HCT116 (cell line): ENCODE measurements at regions not wholly inside any gene's neighbourhood (a gene's known extent, or its start where the extent isn't known, plus 50 kb on each side); places are given as distances from the start of the nearest gene placed in this dataset.

Experiments used
- ATAC-seq: fragments of 200-7000 bp; cut with Tn5 transposase; 2 replicates; pipeline ENCODE4 v1.9.1; 2020; ENCODE audit warnings: mild to moderate bottlenecking, moderate library complexity
- BruUV-seq: library from RNA; stranded (reverse); fragments of 400-500 nt; replicated peaks from 2 replicates; lab custom pipeline; 2021; lab: Mats Ljungman, UMichigan
- CTCF ChIA-PET: fragments of 300-600 bp; sonication (Branson Sonifier 250); formaldehyde crosslinking; loops from one replicate; lab custom pipeline; 2021; ENCODE audit warnings: antibody characterized with exemption; lab: Charles Lee
- POLR2A ChIA-PET: fragments of 300-600, 350-600 bp; sonication (Branson Sonifier 250); formaldehyde crosslinking; loops from one replicate; lab custom pipeline; 2021; ENCODE audit warnings: antibody characterized with exemption; lab: Charles Lee
- RAD21 ChIA-PET, 2 experiments: fragments of 300-600 bp; sonication (Branson Sonifier 250); formaldehyde crosslinking; loops; one replicate each; lab custom pipeline; 2023; ENCODE audit warnings: low total read pairs in 2 of 2; ENCODE audit not compliant: uncharacterized antibody in 2 of 2, unreplicated experiment in 2 of 2, low non-redundant PET in 1 of 2; lab: Charles Lee
- DNase-seq: peaks from one replicate; pipeline ENCODE4 v3.0.0-alpha.2; 2010; ENCODE audit warnings: low read depth, low spot score
- H2AFZ ChIP-seq: fragments of 200-600 bp; shearing (Covaris generic), sonication (generic); 2 replicates; pipeline ENCODE4 v1.6.1; 2017; ENCODE audit warnings: low read depth, mixed run types, mixed read lengths, antibody characterized with exemption, low read length; ENCODE audit not compliant: poor library complexity, severe bottlenecking
- H3K27ac ChIP-seq: 2 replicates; pipeline ENCODE4 v1.5.1; 2012; ENCODE audit warnings: low read depth, low read length
- H3K27me3 ChIP-seq: fragments of 200-600 bp; sonication (generic); 2 replicates; pipeline ENCODE4 v1.6.1; 2016; ENCODE audit warnings: mixed run types, low read length, mixed read lengths; ENCODE audit not compliant: insufficient read depth
- H3K36me3 ChIP-seq, 2 experiments: fragments of 200-500 bp in 1 of 2; fragments of 200-600 bp in 1 of 2; sonication (Bioruptor generic) in 1 of 2; sonication (generic) in 1 of 2; 2 replicates each; pipeline versions ENCODE4 v1.5.1 to v1.6.1; 2014 to 2016; ENCODE audit warnings: low read length in 2 of 2, inconsistent platforms in 1 of 2, mixed read lengths in 1 of 2, mixed run types in 1 of 2; ENCODE audit not compliant: insufficient read depth in 2 of 2, control insufficient read depth in 1 of 2
- H3K4me1 ChIP-seq, 2 experiments: fragments of 200-600 bp in 1 of 2; sonication (generic) in 1 of 2; 2 replicates each; pipeline versions ENCODE4 v1.5.1 to v1.6.1; 2012 to 2017; ENCODE audit warnings: low read length in 2 of 2, inconsistent platforms in 1 of 2, mild to moderate bottlenecking in 1 of 2, mixed read lengths in 1 of 2, mixed run types in 1 of 2, moderate library complexity in 1 of 2; ENCODE audit not compliant: insufficient read depth in 2 of 2, control insufficient read depth in 1 of 2
- H3K4me2 ChIP-seq: fragments of 200-600 bp; sonication (generic); 2 replicates; pipeline ENCODE4 v1.6.1; 2017; ENCODE audit warnings: mixed run types, low read length, mixed read lengths
- H3K4me3 ChIP-seq, 2 experiments: fragments of 200-600 bp in 1 of 2; sonication (generic) in 1 of 2; replicated peaks in 1 of 2; 2 replicates each; pipeline ENCODE4 v1.5.1; 2011 to 2016; ENCODE audit warnings: low read length in 2 of 2, control low read depth in 1 of 2, low read depth in 1 of 2, mild to moderate bottlenecking in 1 of 2, mixed read lengths in 1 of 2, mixed run types in 1 of 2
- H3K79me2 ChIP-seq: fragments of 200-600 bp; sonication (generic); 2 replicates; pipeline ENCODE4 v1.6.1; 2017; ENCODE audit warnings: mild to moderate bottlenecking, mixed run types, low read length, moderate library complexity, mixed read lengths; ENCODE audit not compliant: insufficient read depth
- H3K9ac ChIP-seq: fragments of 200-600 bp; sonication (generic); 2 replicates; pipeline ENCODE4 v1.6.1; 2016; ENCODE audit warnings: low read length, mixed read lengths
- H3K9me2 ChIP-seq: fragments of 200-600 bp; sonication (generic), shearing (Covaris generic); 2 replicates; pipeline ENCODE4 v1.6.1; 2017; ENCODE audit warnings: mixed run types, mild to moderate bottlenecking, moderate library complexity; ENCODE audit not compliant: insufficient read depth
- H3K9me3 ChIP-seq, 2 experiments: fragments of 200-500 bp in 1 of 2; fragments of 200-600 bp in 1 of 2; sonication (Bioruptor generic) in 1 of 2; sonication (generic) in 1 of 2; 2 replicates each; pipeline ENCODE4 v1.6.1; 2014 to 2017; ENCODE audit warnings: low read length in 2 of 2, mixed read lengths in 2 of 2, inconsistent platforms in 1 of 2, low read depth in 1 of 2, mild to moderate bottlenecking in 1 of 2, mixed run types in 1 of 2, moderate library complexity in 1 of 2; ENCODE audit not compliant: control insufficient read depth in 1 of 2, insufficient read depth in 1 of 2
- H4K20me1 ChIP-seq: fragments of 200-600 bp; sonication (generic), shearing (Covaris generic); 2 replicates; pipeline ENCODE4 v1.6.1; 2017; ENCODE audit warnings: mixed run types, mild to moderate bottlenecking, moderate library complexity; ENCODE audit not compliant: insufficient read depth
- CBX3 ChIP-seq: IDR thresholded peaks from 2 replicates; pipeline ENCODE4 v1.6.1; 2012; ENCODE audit warnings: low read depth
- ELF1 ChIP-seq: IDR thresholded peaks from 2 replicates; pipeline ENCODE4 v1.6.1; 2012; ENCODE audit warnings: low read depth, borderline replicate concordance
- SIN3A ChIP-seq: IDR thresholded peaks from 2 replicates; pipeline ENCODE4 v1.6.1; 2012; ENCODE audit warnings: low read depth
- SP1 ChIP-seq: IDR thresholded peaks from 2 replicates; pipeline ENCODE4 v1.6.1; 2012; ENCODE audit warnings: low read depth
- YY1 ChIP-seq: IDR thresholded peaks from 2 replicates; pipeline ENCODE4 v1.6.1; 2011; ENCODE audit warnings: low read length, low read depth, moderate library complexity, mild to moderate bottlenecking; ENCODE audit not compliant: insufficient replicate concordance; ENCODE audit errors: extremely low read depth
- ZNF274 ChIP-seq: fragments of 200-500 bp; sonication (Bioruptor generic); IDR thresholded peaks from 2 replicates; pipeline ENCODE4 v1.6.1; 2014; ENCODE audit warnings: mild to moderate bottlenecking, low read depth, low read length, inconsistent platforms
- intact Hi-C: fragments of 100-400 bp; cut with micrococcal nuclease; formaldehyde crosslinking; loops from 2 replicates; pipeline ENCODE4 v1.10.0; 2022
- TF ChIP-seq, protein P1 (sequence below): IDR thresholded peaks from 2 replicates; pipeline ENCODE4 v1.6.1; 2011; ENCODE audit warnings: mild to moderate bottlenecking, low read length, moderate library complexity; ENCODE audit not compliant: insufficient replicate concordance; ENCODE audit errors: extremely low read depth
- TF ChIP-seq, protein P2 (sequence below): IDR thresholded peaks from 2 replicates; pipeline ENCODE4 v1.6.1; 2012

DNA sequence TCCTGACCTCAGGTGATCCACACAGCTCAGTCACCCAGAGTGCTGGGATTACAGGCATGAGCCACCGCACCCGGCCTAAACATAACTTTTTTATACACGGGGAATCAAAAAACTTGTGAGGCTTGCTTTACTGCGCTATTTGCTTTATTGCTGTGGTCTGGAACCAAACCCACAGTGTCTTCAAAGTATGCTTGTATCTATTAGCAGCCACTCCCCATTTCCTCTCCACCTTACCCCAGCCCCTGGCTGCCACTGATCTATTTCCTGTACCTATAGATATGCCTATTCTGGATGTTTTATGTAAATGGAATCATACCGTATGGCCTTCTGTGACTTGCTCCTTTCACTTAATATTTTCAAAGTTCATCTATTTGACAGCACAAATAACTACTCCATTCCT is 233.4 kb downstream of the BMP4 start (continued):
- no peak for TF ChIP-seq ZNF274
- no peak for TF ChIP-seq CBX3
- TF ChIP-seq SP1 = no peak
- TF ChIP-seq, protein P1, sequence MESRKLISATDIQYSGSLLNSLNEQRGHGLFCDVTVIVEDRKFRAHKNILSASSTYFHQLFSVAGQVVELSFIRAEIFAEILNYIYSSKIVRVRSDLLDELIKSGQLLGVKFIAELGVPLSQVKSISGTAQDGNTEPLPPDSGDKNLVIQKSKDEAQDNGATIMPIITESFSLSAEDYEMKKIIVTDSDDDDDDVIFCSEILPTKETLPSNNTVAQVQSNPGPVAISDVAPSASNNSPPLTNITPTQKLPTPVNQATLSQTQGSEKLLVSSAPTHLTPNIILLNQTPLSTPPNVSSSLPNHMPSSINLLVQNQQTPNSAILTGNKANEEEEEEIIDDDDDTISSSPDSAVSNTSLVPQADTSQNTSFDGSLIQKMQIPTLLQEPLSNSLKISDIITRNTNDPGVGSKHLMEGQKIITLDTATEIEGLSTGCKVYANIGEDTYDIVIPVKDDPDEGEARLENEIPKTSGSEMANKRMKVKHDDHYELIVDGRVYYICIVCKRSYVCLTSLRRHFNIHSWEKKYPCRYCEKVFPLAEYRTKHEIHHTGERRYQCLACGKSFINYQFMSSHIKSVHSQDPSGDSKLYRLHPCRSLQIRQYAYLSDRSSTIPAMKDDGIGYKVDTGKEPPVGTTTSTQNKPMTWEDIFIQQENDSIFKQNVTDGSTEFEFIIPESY = no peak
- no peak for TF ChIP-seq YY1
- TF ChIP-seq, protein P2, sequence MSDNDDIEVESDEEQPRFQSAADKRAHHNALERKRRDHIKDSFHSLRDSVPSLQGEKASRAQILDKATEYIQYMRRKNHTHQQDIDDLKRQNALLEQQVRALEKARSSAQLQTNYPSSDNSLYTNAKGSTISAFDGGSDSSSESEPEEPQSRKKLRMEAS = no peak
- no peak for TF ChIP-seq SIN3A

DNA sequence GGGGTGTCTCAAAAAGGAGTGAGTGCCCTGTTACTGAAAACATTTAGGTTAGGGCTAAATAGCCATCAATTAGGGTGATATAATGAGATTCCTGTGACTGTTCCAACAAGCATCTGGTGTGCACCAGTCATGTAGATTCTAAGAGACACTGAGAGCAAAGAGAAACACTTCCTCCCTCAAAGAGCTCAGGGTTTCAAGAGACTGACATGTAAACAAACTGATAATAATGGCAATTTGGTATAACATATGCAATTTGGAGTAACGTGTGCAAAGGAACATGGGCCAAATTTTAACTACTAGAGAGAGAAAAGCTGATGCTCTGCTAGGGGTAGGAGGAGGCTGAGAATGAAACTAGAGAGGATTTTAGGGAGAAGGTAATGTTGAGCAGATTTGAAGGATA is 237.1 kb downstream of the BMP4 start:
- no peaks in the 10 kb centered on the region for H3K36me3 ChIP-seq
- RAD21 ChIA-PET = no interaction called here
- H3K4me2 ChIP-seq = no peak overlapping the region
- peaks cover 17 to 18% of the 10 kb centered on the region in 2 experiments for H3K4me1 ChIP-seq
- H4K20me1 ChIP-seq = no peaks in the 10 kb centered on the region
- POLR2A ChIA-PET = no interaction called here
- H3K9me2 ChIP-seq = no peaks in the 10 kb centered on the region
- no peak for DNase-seq
- ATAC-seq = no peak
- no TSS peak for BruUV-seq
- no peak overlapping the region for H3K4me3 ChIP-seq
- CTCF ChIA-PET = no interaction called here
- TF ChIP-seq YY1 (no peak), ELF1 (no peak)
- H3K27me3 ChIP-seq = no peaks in the 10 kb centered on the region
- intact Hi-C loops = no loop called here
- no peak overlapping the region for H2AFZ ChIP-seq
- H3K9ac ChIP-seq = no peak overlapping the region
- no peak overlapping the region for H3K27ac ChIP-seq
- H3K9me3 ChIP-seq = no peaks in the 10 kb centered on the region
- no peaks in the 10 kb centered on the region for H3K79me2 ChIP-seq
